Stimulated activated CD8-positive, alpha-beta memory T cell treated with anti-CD3 and anti-CD28 coated beads, Interleukin-4, amount 100 ng/mL, for 48 hours (primary cell): ENCODE measurements at regions not wholly inside any gene's neighbourhood (a gene's known extent, or its start where the extent isn't known, plus 50 kb on each side); places are given as distances from the start of the nearest gene placed in this dataset.

Experiments used
- DNase-seq: peaks from one replicate; pipeline ENCODE4 v3.0.0-alpha.2; 2020

DNA sequence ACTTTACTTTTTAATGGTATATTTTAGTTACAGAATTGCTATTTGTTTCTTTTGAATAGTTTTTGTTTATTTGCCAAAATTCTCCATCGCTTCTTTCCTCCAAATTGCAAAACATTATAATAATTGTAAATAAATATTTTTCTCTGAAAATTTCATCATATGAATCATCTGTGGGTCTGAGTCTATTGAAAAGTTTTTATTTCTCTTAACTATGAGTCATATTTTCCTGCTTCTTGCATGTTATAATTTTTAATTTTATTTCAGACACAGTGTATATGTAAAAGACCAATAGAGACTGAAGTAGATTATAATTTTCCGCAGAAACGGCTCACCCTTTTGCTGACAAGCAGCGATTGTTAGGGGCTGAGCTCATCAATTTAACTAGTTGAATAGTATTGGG is 279.1 kb upstream of the IL12B start:
- DNase-seq: no peak

DNA sequence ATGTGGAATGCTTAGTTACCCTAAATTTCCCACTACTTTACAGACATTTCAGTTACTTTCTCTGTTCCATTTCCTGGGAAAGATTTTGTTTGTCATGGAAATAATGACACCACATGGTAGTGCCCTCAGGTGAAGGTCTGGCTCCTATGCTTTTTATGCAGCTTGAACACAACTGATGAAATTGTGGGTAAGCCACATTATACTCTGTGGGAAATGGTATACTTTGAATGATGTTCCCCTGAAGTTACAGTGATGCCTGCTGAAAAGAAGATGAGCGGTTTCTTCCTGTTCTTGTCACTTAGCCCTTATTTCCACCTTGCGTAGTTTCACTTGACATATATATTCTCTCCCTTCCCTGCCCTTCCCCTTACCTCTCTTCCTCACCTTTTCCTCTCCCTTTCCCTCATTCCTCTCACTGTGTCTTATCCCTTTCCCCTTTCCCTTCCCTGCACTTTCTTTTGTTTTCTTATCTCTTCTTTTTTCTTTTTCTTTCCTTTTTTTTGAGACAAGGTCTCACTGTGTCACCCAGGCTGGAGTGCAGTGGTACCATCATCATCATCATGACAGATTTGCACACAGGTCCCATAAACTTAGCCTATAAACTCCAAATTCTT is 280.8 kb upstream of the IL12B start:
- no peak for DNase-seq

GRCh38 chr5:159616952-159617351 is 286.7 kb upstream of the IL12B start:
- no peak for DNase-seq

- DNase-seq: no peak
Observed at GRCh38 chr5:159619826-159620225, 289.5 kb upstream of the IL12B start.

- DNase-seq: no peak
Observed at GRCh38 chr5:159620853-159621540, 290.7 kb upstream of the IL12B start.

GRCh38 chr5:159628703-159629102 is 287.6 kb upstream of the ADRA1B start:
- DNase-seq: no peak

GRCh38 chr5:159629158-159629557 is 287.1 kb upstream of the ADRA1B start:
- no peak for DNase-seq

DNA sequence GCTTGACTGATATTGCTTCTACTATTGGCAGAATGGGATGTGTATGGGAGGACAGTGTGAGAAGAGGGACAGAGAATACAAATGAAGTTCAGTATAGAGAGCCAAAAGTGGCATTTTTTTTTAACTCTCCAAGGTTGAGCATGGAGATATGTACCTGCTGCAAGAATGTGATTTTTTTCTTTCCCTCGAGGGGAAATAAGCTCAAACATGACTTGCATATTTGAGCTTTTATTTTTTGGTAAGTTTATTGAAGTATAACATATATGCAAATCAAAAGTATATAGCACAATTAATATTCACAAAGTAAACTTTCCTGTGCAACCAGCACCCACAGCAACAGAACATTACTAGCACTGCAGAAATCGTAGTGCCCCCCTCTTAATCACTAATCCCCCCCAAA is 285.7 kb upstream of the ADRA1B start:
- no peak for DNase-seq

GRCh38 chr5:159631001-159631400 is 285.3 kb upstream of the ADRA1B start:
- DNase-seq: no peak

DNA sequence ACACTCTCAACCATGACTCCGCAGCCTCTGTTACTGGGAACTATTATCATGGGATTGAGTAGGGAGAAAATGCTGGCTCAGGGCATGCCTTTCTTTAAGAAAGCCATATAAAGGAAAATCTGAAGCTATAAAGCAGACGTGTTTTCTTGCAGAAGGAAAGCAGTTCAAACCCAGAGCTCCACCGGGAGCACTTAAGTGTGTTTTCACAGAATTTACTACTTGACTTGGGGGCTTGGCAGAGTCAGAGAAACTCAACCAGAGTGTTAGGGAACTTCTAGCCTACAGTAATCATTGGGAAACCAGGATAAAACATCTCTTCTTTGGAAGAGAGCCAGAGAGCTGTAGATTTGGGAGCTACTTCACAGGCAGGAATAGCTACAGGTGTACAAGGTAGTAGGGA is 283.4 kb upstream of the ADRA1B start:
- DNase-seq: no peak

GRCh38 chr5:159638481-159638880 is 277.8 kb upstream of the ADRA1B start:
- DNase-seq: no peak

- no peak for DNase-seq
Observed at GRCh38 chr5:159638954-159639559, 277.2 kb upstream of the ADRA1B start.

DNA sequence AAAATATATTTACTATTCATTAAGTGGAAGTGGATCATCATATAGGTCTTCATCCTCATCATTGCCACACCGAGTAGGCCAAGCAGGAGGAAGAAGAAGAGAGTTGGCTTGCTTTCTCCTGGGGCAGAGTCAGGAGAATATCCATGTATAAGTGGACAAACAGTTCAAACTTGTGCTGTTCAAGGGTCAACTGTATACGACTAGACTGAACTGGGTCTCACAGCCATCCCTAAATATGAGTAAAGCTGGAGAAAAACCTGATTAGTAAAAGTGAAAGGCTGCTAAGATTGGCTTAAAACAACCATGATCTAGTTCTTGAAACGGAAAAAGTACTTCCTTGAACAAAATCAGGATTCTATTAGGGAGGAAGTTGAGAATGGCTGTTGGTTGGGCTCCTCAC is 276.7 kb upstream of the ADRA1B start:
- no peak for DNase-seq

DNA sequence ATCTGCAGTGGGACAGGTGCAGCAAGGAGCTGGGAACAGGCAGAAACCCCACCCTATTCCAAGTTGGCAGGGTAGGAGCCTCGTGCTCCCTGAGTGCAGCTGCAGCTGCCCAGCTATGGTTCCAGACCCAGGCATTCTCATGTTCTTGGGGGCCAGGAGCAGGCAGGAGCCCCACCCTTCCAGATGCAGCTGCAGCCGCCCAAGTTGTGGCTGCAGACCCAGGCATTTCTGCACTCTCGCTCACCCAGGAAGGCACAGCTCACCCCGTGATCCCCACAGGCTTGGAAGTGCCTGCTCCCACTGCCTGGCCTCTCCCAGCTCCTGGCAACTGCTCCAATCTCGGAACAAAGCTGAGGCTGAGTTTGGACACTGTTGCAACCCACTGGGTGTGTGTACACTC is 275.8 kb upstream of the ADRA1B start:
- DNase-seq: no peak

DNA sequence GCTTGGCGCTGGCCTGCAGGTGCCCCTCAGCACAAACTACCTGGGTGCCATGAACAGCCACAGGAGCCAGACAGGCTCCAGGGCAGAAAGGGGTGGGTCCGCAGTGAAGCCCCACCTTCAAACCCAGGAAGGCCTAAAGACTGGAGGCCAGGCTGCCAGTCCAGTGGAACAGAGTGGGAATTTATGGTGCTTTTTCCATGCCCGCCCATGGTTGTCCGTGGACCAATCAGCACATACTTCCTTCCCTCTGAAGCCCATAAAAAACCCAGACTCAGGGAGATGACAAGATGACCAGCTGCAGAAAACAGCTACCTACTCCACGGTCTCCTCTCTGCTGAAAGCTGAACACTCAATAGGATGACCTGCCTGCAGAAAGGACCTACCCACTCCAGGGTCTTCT is 275.4 kb upstream of the ADRA1B start:
- no peak for DNase-seq

GRCh38 chr5:159641371-159642039 is 274.8 kb upstream of the ADRA1B start:
- no peak for DNase-seq

- no peak for DNase-seq
Observed at GRCh38 chr5:159642379-159642778, 273.9 kb upstream of the ADRA1B start.

GRCh38 chr5:159644053-159644452 is 272.2 kb upstream of the ADRA1B start:
- DNase-seq: no peak

- no peak for DNase-seq
Observed at GRCh38 chr5:159645179-159645846, 271.0 kb upstream of the ADRA1B start.

DNA sequence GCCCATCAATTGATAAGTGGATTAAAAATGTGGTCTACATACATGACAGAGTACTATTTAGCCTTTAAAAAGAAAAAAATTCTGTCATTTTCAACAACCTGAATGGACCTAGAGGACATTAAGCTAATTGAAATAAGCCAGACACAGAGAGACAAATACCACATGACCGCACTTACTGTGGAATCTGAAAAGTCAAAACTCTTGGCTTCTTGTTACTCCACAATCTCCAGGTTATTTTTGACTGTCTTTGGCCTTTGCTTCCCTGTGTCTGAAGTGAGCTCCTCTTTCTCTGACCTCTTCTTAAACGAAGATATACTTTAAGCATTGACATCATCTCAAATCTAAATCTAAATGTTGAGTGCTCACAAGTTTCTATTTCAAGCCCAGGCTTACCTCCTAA is 265.5 kb upstream of the ADRA1B start:
- no peak for DNase-seq

DNA sequence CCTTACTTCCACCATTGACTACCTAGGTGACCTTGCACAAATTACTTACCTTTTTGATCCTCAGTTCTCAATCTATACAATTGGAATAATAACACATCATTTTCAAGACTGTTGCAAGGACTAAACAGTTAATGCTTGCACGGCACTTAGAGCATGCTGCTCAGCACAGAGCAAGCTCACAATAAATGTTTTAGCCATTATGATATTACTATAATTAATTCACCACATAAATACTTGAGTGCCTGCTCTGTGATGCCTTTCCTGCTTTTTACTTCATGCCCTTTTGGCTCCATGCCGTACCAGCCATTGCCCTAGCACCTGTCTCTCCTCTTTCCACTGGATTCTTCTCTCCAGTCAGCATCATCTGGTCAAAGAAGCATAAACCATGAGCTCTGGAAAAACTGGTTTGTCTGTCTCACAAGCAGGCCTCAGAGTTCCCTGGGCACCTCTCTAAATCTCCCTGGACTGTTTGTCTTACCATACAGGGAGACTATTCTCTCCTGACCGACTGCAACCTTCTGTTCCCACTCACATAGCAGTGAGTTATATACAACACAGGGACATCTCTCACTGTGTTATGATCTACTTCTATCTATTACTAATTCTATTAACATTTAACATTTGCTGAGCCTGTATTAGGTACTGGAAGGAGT is 260.4 kb upstream of the ADRA1B start:
- DNase-seq: no peak

DNA sequence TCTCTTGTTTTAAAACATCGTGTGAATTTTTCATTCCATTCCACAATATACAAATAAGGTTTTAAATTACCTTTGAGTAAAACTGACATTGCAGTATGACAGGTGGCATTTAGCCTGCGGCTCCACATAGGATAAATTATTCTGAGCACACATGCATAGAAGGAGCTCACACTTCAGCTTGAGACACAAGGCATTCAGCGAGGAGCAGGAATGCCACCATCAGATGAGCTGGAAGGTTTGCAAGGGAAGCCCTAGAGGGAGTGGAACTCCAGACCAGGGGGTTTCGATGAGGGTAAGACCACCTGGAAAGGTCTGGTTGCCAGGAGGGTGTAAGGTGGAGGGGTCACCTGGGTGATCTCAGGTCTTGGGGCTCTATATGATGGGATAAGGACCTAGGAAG is 259.0 kb upstream of the ADRA1B start:
- DNase-seq: no peak

DNA sequence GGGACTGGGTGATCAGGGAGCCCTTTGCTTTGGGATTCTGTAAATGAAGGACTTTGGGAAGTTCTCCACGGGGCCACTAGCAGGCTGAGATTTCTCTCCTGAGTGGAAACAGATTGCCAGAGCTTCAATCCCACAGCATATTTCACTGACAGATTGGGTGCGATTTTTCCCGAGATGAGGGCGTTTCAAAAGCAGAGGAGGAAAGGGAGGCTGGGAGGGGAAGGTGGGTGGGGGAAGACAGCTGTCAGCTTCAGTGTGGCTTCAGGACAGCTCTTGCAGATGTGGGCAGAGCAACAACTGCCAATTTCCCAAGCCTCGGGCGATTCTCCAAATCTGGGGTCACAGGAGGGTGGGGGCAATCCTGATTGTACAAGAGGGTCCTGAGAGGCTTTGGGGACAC is 258.5 kb upstream of the ADRA1B start:
- no peak for DNase-seq
